ENCODE measurements at regions not wholly inside any gene's neighbourhood (a gene's known extent, or its start where the extent isn't known, plus 50 kb on each side); places are given as distances from the start of the nearest gene placed in this dataset.

GRCh38 chr4:82240410-82240809 lies 133.4 kb downstream of the HNRNPD start:
- TF ChIP-seq POLR2A (IDR thresholded peaks at IDR 0.05; ENCODE audit: low read depth, low read length) (no peak), TAF1 (IDR thresholded peaks at IDR 0.05; ENCODE audit: borderline replicate concordance, low read depth, low read length) (no peak), POLR2AphosphoS5 (IDR thresholded peaks at IDR 0.05; ENCODE audit: low read depth, low read length) (no peak)
